Caco-2 (cell line): ENCODE measurements at regions not wholly inside any gene's neighbourhood (a gene's known extent, or its start where the extent isn't known, plus 50 kb on each side); places are given as distances from the start of the nearest gene placed in this dataset.

Experiments used
- BruUV-seq: library from RNA; stranded (reverse); fragments of 400-500 nt; replicated peaks from 2 replicates; lab custom pipeline; 2021; lab: Mats Ljungman, UMichigan
- CTCF ChIA-PET: fragments of 300-600 bp; sonication (Branson Sonifier 250); formaldehyde crosslinking; loops from one replicate; lab custom pipeline; 2022; ENCODE audit warnings: antibody characterized with exemption; lab: Charles Lee
- POLR2A ChIA-PET: fragments of 300-600 bp; sonication (Branson Sonifier 250); formaldehyde crosslinking; loops from one replicate; lab custom pipeline; 2022; ENCODE audit warnings: antibody characterized with exemption; lab: Charles Lee
- DNase-seq, 2 experiments: peaks; one replicate each; pipeline versions ENCODE4 v3.0.0 to v3.0.0-alpha.2; 2020 to 2022
- H3K27me3 ChIP-seq: replicated peaks from 2 replicates; pipeline ENCODE4 v1.6.0; 2011; ENCODE audit warnings: low read length; ENCODE audit not compliant: control insufficient read depth, insufficient read depth
- H3K36me3 ChIP-seq: 2 replicates; pipeline ENCODE4 v1.5.1; 2011; ENCODE audit warnings: low read length; ENCODE audit not compliant: control insufficient read depth, insufficient read depth
- H3K4me1 ChIP-seq: fragments of 250-450 bp; sonication (Bioruptor Pico); 2 replicates; pipeline ENCODE4 v1.5.1; 2020; ENCODE audit warnings: mild to moderate bottlenecking
- H3K4me3 ChIP-seq: 2 replicates; pipeline ENCODE4 v1.5.1; 2011; ENCODE audit warnings: low read depth, mild to moderate bottlenecking, control low read depth, low read length
- H3K9me3 ChIP-seq: fragments of 250-450 bp; sonication (Bioruptor Pico); 2 replicates; pipeline ENCODE4 v1.5.1; 2020; ENCODE audit warnings: mild to moderate bottlenecking, moderate library complexity
- H3K27ac Mint-ChIP-seq: one replicate; pipeline ENCODE4 v1.8.0; 2022; ENCODE audit warnings: mixed read lengths; ENCODE audit not compliant: unreplicated experiment
- H3K27me3 Mint-ChIP-seq: one replicate; pipeline ENCODE4 v1.8.0; 2022; ENCODE audit warnings: mixed read lengths; ENCODE audit not compliant: insufficient read depth, unreplicated experiment
- H3K36me3 Mint-ChIP-seq: one replicate; pipeline ENCODE4 v1.8.0; 2022; ENCODE audit warnings: mild to moderate bottlenecking, mixed read lengths; ENCODE audit not compliant: insufficient read depth, unreplicated experiment
- H3K4me1 Mint-ChIP-seq: one replicate; pipeline ENCODE4 v1.8.0; 2022; ENCODE audit warnings: low read depth, mixed read lengths; ENCODE audit not compliant: unreplicated experiment
- H3K4me3 Mint-ChIP-seq: one replicate; pipeline ENCODE4 v1.8.0; 2022; ENCODE audit warnings: mild to moderate bottlenecking, moderate library complexity, mixed read lengths; ENCODE audit not compliant: unreplicated experiment
- H3K9me3 Mint-ChIP-seq: one replicate; pipeline ENCODE4 v1.8.0; 2022; ENCODE audit warnings: mixed read lengths; ENCODE audit not compliant: unreplicated experiment
- intact Hi-C: fragments of 100-400 bp; cut with micrococcal nuclease; formaldehyde crosslinking; loops from one replicate; pipeline ENCODE4 v1.10.0; 2022; ENCODE audit not compliant: unreplicated experiment
- TF ChIP-seq, protein P1 (sequence below), 2 experiments: fragments of 200-600 bp in 1 of 2; IDR thresholded peaks; 1 replicate in 1 of 2; 2 replicates in 1 of 2; pipeline versions ENCODE4 v1.5.1 to v1.8.0; 2011 to 2022; ENCODE audit warnings: antibody characterized with exemption in 1 of 2, control low read depth in 1 of 2, inconsistent platforms in 1 of 2, low read depth in 1 of 2, low read length in 1 of 2, mild to moderate bottlenecking in 1 of 2, moderate library complexity in 1 of 2; ENCODE audit not compliant: insufficient read depth in 1 of 2, severe bottlenecking in 1 of 2, unreplicated experiment in 1 of 2

- POLR2A ChIA-PET: no interaction called here
- no peaks in the 10 kb centered on the region for H3K9me3 ChIP-seq
- no peaks in the 10 kb centered on the region for H3K4me1 ChIP-seq
- Mint-ChIP-seq H3K27me3 (peaks cover 25% of the 10 kb centered on the region), H3K4me1 (no peaks in the 10 kb centered on the region), H3K4me3 (no peak overlapping the region), H3K27ac (no peak overlapping the region), H3K36me3 (no peaks in the 10 kb centered on the region), H3K9me3 (no peaks in the 10 kb centered on the region)
- no TSS peak for BruUV-seq
- intact Hi-C loops: no loop called here
- CTCF ChIA-PET: no interaction called here
- H3K4me3 ChIP-seq: no peak overlapping the region
- no peaks in the 10 kb centered on the region for H3K36me3 ChIP-seq
- TF ChIP-seq, protein P1, sequence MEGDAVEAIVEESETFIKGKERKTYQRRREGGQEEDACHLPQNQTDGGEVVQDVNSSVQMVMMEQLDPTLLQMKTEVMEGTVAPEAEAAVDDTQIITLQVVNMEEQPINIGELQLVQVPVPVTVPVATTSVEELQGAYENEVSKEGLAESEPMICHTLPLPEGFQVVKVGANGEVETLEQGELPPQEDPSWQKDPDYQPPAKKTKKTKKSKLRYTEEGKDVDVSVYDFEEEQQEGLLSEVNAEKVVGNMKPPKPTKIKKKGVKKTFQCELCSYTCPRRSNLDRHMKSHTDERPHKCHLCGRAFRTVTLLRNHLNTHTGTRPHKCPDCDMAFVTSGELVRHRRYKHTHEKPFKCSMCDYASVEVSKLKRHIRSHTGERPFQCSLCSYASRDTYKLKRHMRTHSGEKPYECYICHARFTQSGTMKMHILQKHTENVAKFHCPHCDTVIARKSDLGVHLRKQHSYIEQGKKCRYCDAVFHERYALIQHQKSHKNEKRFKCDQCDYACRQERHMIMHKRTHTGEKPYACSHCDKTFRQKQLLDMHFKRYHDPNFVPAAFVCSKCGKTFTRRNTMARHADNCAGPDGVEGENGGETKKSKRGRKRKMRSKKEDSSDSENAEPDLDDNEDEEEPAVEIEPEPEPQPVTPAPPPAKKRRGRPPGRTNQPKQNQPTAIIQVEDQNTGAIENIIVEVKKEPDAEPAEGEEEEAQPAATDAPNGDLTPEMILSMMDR (IDR thresholded peaks at IDR 0.05; ENCODE audit: insufficient read depth in 1 of 2, low read depth in 1 of 2, low read length in 1 of 2, severe bottlenecking in 1 of 2, unreplicated experiment in 1 of 2): no peak
- no peak for DNase-seq
- no peaks in the 10 kb centered on the region; the same call in 1 of the 2 replicates for H3K27me3 ChIP-seq
These were observed 536.5 kb downstream of the TNS3 start for GRCh38 chr7:47045207-47046051.

DNA sequence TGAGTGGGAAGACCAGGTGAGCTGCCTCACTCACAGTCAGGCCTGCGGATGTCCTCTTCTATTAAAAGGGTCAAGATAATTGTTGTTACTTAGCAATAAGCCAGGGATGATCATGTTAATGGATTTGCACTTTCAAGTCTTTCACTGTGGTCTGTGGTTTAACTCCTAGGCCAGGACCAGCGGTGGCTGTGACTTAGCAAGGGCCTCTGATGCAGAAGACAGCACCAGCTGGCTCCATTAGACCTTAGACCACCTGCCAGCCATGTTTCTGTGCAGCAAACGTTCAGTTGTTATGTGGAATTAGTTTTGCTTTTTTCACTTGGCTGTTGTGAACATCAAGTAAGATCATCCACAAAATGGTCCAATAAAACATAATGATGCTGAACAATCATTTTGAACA is 537.3 kb downstream of the TNS3 start:
- Mint-ChIP-seq H3K36me3 (no peaks in the 10 kb centered on the region), H3K4me1 (no peaks in the 10 kb centered on the region), H3K27ac (no peak overlapping the region), H3K4me3 (no peak overlapping the region), H3K27me3 (peaks cover 25% of the 10 kb centered on the region), H3K9me3 (no peaks in the 10 kb centered on the region)
- no peak overlapping the region for H3K4me3 ChIP-seq
- H3K36me3 ChIP-seq: no peaks in the 10 kb centered on the region
- ChIA-PET CTCF (no interaction called here), POLR2A (no interaction called here)
- TF ChIP-seq, protein P1 (IDR thresholded peaks at IDR 0.05; ENCODE audit: insufficient read depth in 1 of 2, low read depth in 1 of 2, low read length in 1 of 2, severe bottlenecking in 1 of 2, unreplicated experiment in 1 of 2): no peak
- no peaks in the 10 kb centered on the region for H3K4me1 ChIP-seq
- intact Hi-C loops: no loop called here
- no peak for DNase-seq
- H3K9me3 ChIP-seq: no peaks in the 10 kb centered on the region; the same call in 1 of the 2 replicates
- H3K27me3 ChIP-seq: no peaks in the 10 kb centered on the region; the same call in 1 of the 2 replicates
- no TSS peak for BruUV-seq

GRCh38 chr7:47043304-47043703 is 538.6 kb downstream of the TNS3 start:
- no peaks in the 10 kb centered on the region for H3K36me3 Mint-ChIP-seq
- H3K27ac Mint-ChIP-seq: no peak overlapping the region
- no peaks in the 10 kb centered on the region; the same call in 1 of the 2 replicates for H3K9me3 ChIP-seq
- H3K4me3 ChIP-seq: no peak overlapping the region
- ChIA-PET POLR2A (no interaction called here), CTCF (no interaction called here)
- H3K4me1 ChIP-seq: no peaks in the 10 kb centered on the region
- H3K27me3 ChIP-seq: no peaks in the 10 kb centered on the region; the same call in 1 of the 2 replicates
- BruUV-seq: no TSS peak
- no peaks in the 10 kb centered on the region for H3K36me3 ChIP-seq
- no peak overlapping the region for H3K4me3 Mint-ChIP-seq
- TF ChIP-seq, protein P1 (IDR thresholded peaks at IDR 0.05; ENCODE audit: insufficient read depth in 1 of 2, low read depth in 1 of 2, low read length in 1 of 2, severe bottlenecking in 1 of 2, unreplicated experiment in 1 of 2): no peak
- intact Hi-C loops: no loop called here
- no peaks in the 10 kb centered on the region for H3K9me3 Mint-ChIP-seq
- H3K4me1 Mint-ChIP-seq: no peaks in the 10 kb centered on the region
- peaks cover 17% of the 10 kb centered on the region for H3K27me3 Mint-ChIP-seq
- no peak for DNase-seq
